22Rv1 (cell line): ENCODE measurements at regions not wholly inside any gene's neighbourhood (a gene's known extent, or its start where the extent isn't known, plus 50 kb on each side); places are given as distances from the start of the nearest gene placed in this dataset.

ENCODE experiments used
- H3K27ac ChIP-seq: fragments of 450-650 bp; 2 replicates; pipeline ENCODE4 v1.5.1; 2017
- ZFX ChIP-seq: fragments of 450-650 bp; IDR thresholded peaks from 2 replicates; pipeline ENCODE4 v1.6.1; 2017; ENCODE audit warnings: antibody characterized with exemption, borderline replicate concordance
- TF ChIP-seq, protein P1 (sequence below): fragments of 450-650 bp; IDR thresholded peaks from 2 replicates; pipeline ENCODE4 v1.5.1; 2017; ENCODE audit warnings: mild to moderate bottlenecking

DNA sequence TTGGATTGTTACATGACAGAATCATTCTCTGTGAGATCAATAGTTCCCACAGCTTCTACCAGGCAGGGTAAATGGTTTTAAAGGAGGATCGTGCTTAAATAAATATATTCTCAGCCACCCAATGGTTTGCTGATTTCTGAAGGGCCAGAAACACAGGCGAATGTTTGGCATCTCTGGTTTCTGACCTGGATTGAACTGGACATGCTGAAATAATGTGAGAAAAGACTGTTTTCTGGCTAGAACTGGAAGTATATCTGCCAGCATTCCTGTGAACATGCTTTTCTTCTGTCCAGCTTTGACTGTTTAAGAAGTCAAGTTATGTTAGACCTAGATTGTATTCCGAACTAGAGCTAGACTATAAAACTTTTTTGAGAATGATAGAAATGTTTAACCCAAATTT, 77.1 kb upstream of the COL3A1 start:
- TF ChIP-seq, protein P1, sequence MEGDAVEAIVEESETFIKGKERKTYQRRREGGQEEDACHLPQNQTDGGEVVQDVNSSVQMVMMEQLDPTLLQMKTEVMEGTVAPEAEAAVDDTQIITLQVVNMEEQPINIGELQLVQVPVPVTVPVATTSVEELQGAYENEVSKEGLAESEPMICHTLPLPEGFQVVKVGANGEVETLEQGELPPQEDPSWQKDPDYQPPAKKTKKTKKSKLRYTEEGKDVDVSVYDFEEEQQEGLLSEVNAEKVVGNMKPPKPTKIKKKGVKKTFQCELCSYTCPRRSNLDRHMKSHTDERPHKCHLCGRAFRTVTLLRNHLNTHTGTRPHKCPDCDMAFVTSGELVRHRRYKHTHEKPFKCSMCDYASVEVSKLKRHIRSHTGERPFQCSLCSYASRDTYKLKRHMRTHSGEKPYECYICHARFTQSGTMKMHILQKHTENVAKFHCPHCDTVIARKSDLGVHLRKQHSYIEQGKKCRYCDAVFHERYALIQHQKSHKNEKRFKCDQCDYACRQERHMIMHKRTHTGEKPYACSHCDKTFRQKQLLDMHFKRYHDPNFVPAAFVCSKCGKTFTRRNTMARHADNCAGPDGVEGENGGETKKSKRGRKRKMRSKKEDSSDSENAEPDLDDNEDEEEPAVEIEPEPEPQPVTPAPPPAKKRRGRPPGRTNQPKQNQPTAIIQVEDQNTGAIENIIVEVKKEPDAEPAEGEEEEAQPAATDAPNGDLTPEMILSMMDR, result no peak
- TF ChIP-seq ZFX, result no peak
- H3K27ac ChIP-seq, result no peak overlapping the region

DNA sequence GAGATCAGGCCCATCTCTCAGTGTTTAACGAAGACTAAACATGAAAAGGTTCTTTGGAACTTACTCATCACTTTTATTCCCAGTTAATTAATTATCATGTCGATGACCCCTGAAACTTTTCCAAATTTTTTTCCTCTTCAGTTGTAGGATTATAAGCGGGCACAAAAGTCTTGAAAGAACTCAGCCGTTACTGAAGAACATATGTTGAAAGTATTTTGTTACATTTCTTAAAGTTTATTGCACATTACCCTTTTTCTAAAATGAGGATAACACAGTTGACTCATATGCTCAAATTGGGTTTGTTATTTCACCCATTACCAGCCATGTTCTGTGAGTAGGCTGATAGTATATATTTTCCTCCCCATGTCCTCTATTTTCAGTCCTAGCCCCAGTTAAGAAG, 75.9 kb upstream of the COL3A1 start:
- TF ChIP-seq, protein P1, result no peak
- no peak for TF ChIP-seq ZFX
- no peak overlapping the region for H3K27ac ChIP-seq

DNA sequence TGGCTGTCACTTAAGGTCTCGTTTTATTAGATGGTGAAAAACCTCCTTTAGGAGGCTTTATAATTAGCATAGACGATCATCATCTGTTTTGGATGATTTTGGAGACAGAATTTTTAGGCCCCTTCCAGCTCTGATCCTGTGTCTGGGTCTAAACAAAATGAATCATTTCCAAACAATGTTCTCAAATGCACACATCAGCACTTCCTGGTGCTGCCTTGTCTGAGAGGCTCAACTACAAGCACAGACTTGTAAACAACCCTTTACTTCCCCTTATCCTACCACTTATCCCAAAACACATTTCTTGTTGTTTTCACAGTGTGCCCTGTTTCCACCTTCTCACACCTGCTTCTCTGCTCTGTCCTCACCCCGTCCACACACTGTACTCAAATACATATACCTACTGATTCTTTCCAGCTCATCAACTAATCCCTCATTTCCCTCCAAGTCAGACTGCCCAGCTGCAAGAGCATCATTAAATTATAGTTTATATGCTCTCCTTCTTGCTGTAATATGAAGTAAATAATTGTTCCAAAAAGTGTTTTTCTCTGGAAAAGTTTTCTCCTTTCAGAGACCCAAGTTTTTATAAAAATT, 71.2 kb upstream of the COL3A1 start:
- TF ChIP-seq ZFX, result no peak
- TF ChIP-seq, protein P1, result no peak
- no peak overlapping the region for H3K27ac ChIP-seq

DNA sequence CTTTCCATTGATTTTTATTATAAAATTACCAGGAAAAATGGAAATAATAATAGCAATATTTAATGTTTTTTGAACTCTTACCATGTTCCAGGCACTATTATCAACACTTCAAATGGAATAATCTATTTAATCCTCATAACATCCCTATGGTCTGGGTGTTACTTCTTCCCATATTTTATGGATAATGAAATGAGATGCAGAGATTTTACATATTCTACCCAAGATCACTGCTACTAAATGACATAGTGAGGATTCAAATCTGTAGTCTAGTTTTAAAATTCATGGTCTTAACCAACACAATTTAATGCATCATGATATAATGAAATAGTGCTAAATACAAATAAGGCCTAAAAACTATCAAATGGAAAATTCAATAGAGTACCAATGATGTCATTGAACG, 70.4 kb upstream of the COL3A1 start:
- TF ChIP-seq ZFX, result no peak
- TF ChIP-seq, protein P1, result no peak
- no peak overlapping the region for H3K27ac ChIP-seq

DNA sequence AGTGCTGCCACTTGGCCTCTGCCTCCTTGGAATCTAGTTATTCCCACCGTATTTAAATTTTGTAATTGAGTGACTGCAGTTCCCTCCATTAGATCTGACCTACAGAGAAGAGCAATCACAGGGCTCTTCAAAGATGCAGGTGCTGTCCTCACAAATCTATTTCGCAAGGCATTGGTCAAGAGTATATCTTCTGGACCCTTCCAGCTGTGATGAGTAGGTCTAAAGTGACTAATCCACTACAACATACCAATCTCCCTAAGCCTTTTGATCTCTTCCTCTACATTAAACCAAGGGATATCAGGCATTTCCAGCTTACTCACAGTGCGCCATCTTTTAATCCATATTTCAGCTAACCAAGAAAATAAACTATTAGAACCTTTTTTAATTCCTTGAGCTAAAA, 65.1 kb upstream of the COL3A1 start:
- TF ChIP-seq ZFX, result no peak
- H3K27ac ChIP-seq, result no peak overlapping the region

DNA sequence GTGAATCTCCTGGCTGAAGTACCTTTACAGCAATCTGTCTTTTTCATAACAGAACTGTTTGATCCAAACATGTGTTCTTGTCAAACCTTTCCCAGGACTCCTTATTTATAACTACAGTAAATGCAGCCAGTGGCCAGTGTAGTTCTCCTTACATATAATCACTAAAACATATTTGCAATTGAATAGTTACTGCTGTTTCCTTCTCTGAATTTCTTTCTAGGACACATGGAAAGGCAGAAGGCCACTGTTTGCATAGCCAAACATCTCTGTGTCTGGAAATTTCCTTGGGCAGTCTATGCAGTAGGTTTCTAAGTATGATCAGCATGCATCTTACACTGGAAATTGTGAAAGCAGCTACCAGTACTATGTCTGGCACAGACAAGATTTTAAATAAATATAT, 57.4 kb upstream of the COL3A1 start:
- no peak for TF ChIP-seq ZFX
- TF ChIP-seq, protein P1, result no peak
- no peak overlapping the region for H3K27ac ChIP-seq

DNA sequence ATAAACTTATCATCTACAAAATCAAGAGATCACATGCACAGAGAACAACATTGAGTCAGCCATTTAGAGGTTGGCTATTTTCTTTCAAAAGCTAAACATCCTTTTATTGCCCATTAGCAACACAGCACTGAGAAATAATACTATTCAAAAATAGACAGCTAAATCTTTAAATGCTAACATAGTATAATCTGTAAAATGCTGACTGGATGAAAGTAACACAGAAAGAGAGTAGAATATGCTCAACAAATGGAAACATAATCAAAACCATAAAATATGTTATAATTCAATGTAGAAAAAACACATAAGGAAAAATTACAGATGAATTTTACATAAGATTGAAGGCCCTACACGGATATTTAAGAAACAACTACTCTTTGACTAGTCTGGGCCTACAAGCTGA, 56.5 kb upstream of the COL3A1 start:
- no peak overlapping the region for H3K27ac ChIP-seq
- TF ChIP-seq ZFX, result no peak
- TF ChIP-seq, protein P1, result no peak

DNA sequence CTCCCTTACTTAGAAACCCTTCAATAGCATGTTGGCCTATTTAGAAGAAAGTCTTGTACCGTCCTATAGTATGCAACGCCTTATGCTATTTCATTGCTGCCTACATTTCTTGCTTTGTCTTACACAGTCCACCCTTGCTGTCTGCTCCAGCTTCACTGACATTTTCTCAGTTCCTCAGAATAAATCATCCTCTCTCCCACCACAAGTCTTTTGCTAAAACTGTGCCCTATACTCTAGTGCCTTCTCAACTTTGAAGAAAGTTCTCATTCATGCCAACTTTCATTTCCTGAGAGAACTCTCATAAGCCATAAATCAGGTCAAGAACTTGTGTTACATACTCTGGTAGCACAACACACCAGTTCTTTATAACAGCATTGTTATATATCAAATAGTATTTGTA, 54.3 kb upstream of the COL3A1 start:
- H3K27ac ChIP-seq, result no peak overlapping the region
- TF ChIP-seq ZFX, result no peak
- TF ChIP-seq, protein P1, result no peak
